HG03457 (cell line): ENCODE measurements at regions not wholly inside any gene's neighbourhood (a gene's known extent, or its start where the extent isn't known, plus 50 kb on each side); places are given as distances from the start of the nearest gene placed in this dataset.

Experiments used
- ATAC-seq: cut with Tn5 transposase; IDR thresholded peaks from one replicate; pipeline ENCODE4 v1.9.1; 2021; ENCODE audit warnings: moderate number of reproducible peaks; ENCODE audit not compliant: unreplicated experiment

DNA sequence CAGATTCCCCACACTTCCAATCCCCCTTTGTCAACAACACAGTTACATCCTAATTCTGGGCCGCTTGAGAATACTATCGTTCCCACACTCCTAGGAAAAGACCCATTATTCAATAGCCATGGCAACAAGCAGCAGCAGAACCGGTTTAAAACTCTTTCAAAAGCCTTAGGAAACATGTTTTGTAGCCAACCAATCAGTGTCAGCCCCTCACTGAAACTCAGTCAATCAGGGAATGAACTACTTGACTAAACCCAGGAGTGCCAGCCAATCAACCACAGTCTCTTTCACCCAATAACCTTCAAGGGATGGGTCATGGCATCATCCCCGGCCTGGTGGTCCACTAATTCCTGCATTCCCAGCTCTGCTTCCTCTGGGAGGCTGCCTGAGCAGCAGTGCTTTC lies 204.8 kb upstream of the HS6ST1 start:
- no peak for ATAC-seq

DNA sequence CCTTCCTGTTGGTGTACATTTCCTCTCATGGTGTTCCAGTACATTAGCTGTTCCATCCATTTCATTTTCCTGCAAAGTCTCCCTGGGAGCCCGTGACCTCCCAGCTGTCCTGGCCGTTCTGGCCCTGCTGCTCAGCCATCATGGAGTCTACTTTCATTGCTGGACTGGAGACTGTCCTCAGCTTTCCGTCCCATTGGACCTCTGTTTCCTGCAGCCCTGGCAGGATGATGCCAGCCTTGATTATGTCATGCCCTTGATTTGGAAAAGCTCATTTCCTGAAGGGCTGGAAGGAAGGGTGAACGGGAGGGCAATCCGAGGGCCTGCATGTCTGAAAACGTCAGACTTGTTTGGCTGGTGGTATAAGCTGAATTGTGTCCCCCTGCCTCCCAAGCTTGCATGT lies 205.5 kb upstream of the HS6ST1 start:
- ATAC-seq = no peak

GRCh38 chr2:128525653-128526052 lies 207.0 kb upstream of the HS6ST1 start:
- ATAC-seq = no peak

- no peak for ATAC-seq
Observed at GRCh38 chr2:128526455-128526976, 207.8 kb upstream of the HS6ST1 start.

- ATAC-seq = no peak
Observed at GRCh38 chr2:128528133-128528532, 209.5 kb upstream of the HS6ST1 start.

DNA sequence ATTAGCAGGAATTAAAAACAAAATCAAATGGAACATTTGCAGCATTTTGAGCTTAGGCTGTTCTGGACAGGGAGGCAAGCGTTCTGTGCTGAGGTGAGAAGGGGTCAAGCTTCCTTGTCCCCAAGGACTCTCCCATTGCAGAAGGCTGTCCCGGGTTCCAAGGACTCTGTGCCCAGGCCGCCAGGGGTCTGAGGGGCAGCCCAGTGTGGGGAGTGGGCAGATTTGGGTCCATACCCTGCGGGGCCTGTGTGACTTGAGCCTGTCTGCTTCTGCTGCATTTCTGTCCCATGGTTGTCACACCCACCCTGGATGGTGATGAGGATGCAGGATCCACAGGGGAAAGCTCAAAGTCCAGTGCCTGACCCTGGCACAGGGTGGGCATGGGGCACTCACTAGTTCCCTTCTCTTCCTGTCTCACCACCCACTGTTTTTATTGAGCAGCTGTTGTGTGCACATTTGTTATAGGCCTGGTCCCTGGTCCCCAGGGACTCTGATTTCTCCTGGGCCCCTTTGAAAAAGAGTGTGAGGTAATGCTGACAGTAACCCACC lies 211.4 kb upstream of the HS6ST1 start:
- no peak for ATAC-seq

GRCh38 chr2:128531856-128532255 lies 213.2 kb upstream of the HS6ST1 start:
- no peak for ATAC-seq

- no peak for ATAC-seq
Observed at GRCh38 chr2:128533101-128533500, 214.4 kb upstream of the HS6ST1 start.

GRCh38 chr2:128534688-128535392 lies 216.2 kb upstream of the HS6ST1 start:
- ATAC-seq = no peak

- no peak for ATAC-seq
Observed at GRCh38 chr2:128535953-128536352, 217.3 kb upstream of the HS6ST1 start.

DNA sequence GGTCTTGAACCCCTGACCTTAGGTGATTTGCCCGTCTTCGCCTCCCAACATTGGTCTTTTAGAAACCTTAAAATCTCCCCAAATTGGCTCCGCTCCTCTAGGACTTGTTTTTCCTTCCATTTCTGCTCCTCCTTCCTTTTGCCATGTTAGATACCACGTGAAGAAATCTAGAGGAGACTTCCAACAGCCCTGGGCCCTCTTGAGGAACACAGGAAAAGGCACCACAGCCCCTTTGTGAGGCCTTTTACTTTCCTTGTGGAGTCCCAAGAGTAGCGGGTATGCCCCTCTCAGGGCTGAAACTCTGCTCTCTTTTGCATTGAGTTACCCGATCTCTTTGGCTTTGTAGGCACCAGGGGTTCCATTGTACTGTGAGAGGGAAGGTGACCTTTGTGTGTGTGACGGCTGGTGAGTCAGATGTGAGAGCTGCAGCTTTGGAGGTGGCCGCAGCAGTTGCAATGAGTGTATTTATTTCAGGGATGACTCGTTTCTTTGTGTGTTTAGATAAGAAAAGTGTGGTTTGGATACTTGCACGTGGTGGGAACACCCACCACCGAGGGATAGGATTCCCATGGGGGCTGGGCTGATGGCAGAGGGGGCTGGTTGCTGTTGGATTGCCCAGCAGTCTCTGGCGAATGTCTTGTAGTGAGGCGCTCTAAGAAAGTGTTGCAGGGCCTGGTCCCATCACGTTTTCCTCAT lies 218.4 kb upstream of the HS6ST1 start:
- no peak for ATAC-seq

DNA sequence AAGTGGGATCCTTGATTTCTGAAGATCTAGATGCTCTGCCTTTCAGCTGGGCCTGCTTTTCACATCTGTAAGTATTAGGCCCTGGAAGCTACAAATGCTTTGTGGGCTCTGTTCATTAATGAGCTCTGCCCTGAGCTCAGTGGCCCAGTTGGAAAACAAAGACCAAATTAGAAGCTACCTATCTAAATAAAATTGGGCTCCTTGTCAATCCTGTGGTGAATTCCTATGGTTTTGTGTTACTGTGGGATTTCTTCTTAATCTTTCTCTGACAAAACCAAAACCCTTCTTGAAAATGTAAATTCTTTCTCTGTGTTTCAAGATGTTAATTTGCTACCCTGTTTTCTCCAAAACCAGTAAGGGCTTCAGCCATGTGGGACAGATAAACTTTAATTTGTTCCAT lies 219.0 kb upstream of the HS6ST1 start:
- ATAC-seq = no peak

DNA sequence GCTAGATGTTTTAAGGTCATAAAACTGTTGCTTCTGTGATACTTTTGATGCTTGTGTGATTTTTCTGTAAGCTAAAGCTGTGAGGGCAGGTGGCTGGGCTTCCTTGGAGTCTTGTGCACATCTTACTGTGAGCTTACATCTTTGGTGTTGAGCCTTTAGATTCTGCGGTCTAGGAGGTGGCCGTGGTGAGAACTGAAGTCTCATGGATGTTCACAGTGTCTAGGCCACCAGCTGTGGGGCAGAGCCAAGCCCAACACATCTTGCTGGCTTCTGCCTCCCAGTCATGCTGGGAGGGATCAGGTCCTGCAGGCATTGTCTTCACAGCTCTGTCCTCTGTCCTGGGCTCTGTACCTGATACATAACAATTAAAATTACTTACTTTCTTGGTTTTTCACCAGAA lies 219.7 kb upstream of the HS6ST1 start:
- ATAC-seq = no peak

GRCh38 chr2:128540670-128541069 lies 222.0 kb upstream of the HS6ST1 start:
- no peak for ATAC-seq

DNA sequence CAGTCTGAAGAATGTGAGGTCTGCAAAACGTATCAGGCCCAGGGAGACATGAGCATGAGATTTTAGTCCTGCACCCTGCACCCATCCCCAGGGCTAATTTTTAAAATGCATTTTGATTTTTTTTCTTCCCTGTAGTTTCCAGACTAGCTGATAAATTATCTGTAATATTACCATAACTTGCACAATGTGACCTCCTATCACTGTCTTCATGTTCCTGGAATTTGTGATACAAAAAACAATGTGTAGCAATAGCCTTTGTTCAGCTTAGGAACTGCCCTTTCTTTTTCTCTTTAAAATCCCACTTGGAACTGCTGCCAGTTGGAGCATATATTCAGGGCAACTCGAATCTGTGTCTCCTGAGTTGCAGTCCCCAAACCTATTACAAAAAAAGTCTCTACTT lies 222.8 kb upstream of the HS6ST1 start:
- ATAC-seq = no peak

DNA sequence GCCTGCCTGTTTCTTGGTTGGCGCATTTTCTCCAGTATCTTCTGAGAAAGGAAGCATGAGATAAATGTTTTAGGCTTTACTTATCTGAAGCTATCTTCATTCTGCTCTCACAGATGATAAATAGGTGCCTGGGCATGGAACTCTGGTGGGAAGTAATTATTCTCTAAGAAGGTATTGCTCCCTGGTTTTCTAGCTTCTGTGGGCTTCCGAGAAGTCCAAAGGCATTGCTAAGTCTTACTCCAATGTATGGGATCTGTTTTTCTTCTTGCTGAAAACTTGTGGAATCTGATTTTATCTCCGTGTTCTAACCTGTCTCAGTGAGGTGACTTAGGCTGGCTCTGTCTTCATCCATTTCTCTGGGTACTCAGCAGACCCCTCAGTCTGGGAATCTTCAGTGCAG lies 224.4 kb upstream of the HS6ST1 start:
- no peak for ATAC-seq

GRCh38 chr2:128543646-128544045 lies 225.0 kb upstream of the HS6ST1 start:
- no peak for ATAC-seq

- ATAC-seq = no peak
Observed at GRCh38 chr2:128544321-128545037, 225.8 kb upstream of the HS6ST1 start.

- ATAC-seq = no peak
Observed at GRCh38 chr2:128545085-128545484, 226.4 kb upstream of the HS6ST1 start.

DNA sequence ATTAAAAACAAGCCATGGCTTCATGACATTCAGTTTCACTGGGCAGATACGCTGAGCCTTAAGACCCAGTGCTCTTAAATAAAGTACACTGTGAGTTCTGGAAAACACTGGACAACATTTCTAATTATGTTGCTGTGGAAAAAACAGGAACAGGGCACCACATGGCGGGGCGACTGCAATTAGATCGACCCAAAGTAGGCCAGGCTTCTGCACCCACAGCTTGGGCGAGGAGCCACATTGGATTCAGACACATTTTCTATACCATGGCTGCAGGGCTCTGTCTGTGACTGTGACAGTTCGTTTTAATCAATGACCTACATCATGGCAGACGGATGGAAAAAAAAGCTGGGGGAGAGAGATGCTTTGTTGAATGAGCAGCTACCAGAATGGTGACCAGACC lies 227.2 kb upstream of the HS6ST1 start:
- ATAC-seq = no peak

- ATAC-seq = no peak
Observed at GRCh38 chr2:128547667-128548066, 229.0 kb upstream of the HS6ST1 start.
